GM12878 (cell line): ENCODE measurements at regions not wholly inside any gene's neighbourhood (a gene's known extent, or its start where the extent isn't known, plus 50 kb on each side); places are given as distances from the start of the nearest gene placed in this dataset.
A peak's percentile ranks its signal among the peaks of the same experiment; 100 is the strongest.

Experiments
- ATF3 ChIP-seq: IDR thresholded peaks from 2 replicates; pipeline ENCODE4 v1.6.1; 2011; ENCODE audit warnings: low read depth, mild to moderate bottlenecking, low read length, moderate library complexity, borderline replicate concordance; ENCODE audit errors: extremely low read depth
- BCLAF1 ChIP-seq: fragments of 450-650 bp; IDR thresholded peaks from 2 replicates; pipeline ENCODE4 v1.6.1; 2017; ENCODE audit warnings: antibody characterized with exemption, mild to moderate bottlenecking, moderate library complexity
- CBFB ChIP-seq: IDR thresholded peaks from 2 replicates; pipeline ENCODE4 v1.6.1; 2016; ENCODE audit warnings: antibody characterized with exemption, low read depth
- CHD4 ChIP-seq: fragments of 200-600 bp; sonication (generic); IDR thresholded peaks from 2 replicates; pipeline ENCODE4 v1.6.1; 2016; ENCODE audit warnings: mild to moderate bottlenecking
- CTCF ChIP-seq, 3 experiments: IDR thresholded peaks in 2 of 3; conservative IDR thresholded peaks in 1 of 3; 2 replicates each; pipeline ENCODE4 v1.5.1; 2011; ENCODE audit warnings: low read depth in 3 of 3, low read length in 3 of 3, mild to moderate bottlenecking in 3 of 3, control low read depth in 2 of 3, moderate library complexity in 2 of 3, inconsistent platforms in 1 of 3, mixed read lengths in 1 of 3; ENCODE audit not compliant: control insufficient read depth in 2 of 3, insufficient read depth in 1 of 3; ENCODE audit errors: extremely low read depth in 1 of 3
- E4F1 ChIP-seq: fragments of 450-650 bp; IDR thresholded peaks from 2 replicates; pipeline ENCODE4 v1.6.1; 2018; ENCODE audit warnings: borderline replicate concordance, mild to moderate bottlenecking; ENCODE audit not compliant: partially characterized antibody
- FOS ChIP-seq: IDR thresholded peaks from 3 replicates; pipeline ENCODE4 v1.6.1; 2011; ENCODE audit warnings: borderline replicate concordance; ENCODE audit not compliant: insufficient read length; ENCODE audit errors: extremely low read depth
- HDAC6 ChIP-seq: fragments of 200-600 bp; sonication (generic); IDR thresholded peaks from one replicate; pipeline ENCODE4 v1.8.0; 2017; ENCODE audit warnings: antibody characterized with exemption; ENCODE audit not compliant: unreplicated experiment
- HSF1 ChIP-seq: fragments of 150-350 bp; IDR thresholded peaks from 2 replicates; pipeline ENCODE4 v1.6.1; 2014; ENCODE audit warnings: mild to moderate bottlenecking, low read depth, low read length
- LARP7 ChIP-seq: fragments of 450-650 bp; IDR thresholded peaks from 2 replicates; pipeline ENCODE4 v1.6.1; 2017; ENCODE audit warnings: mild to moderate bottlenecking
- NBN ChIP-seq: fragments of 450-650 bp; IDR thresholded peaks from 2 replicates; pipeline ENCODE4 v1.6.1; 2016
- PRDM15 ChIP-seq: fragments of 450-650 bp; formaldehyde crosslinking; IDR thresholded peaks from 2 replicates; pipeline ENCODE4 v1.4.0; 2020; ENCODE audit warnings: mild to moderate bottlenecking, moderate library complexity
- RB1 ChIP-seq: fragments of 450-650 bp; formaldehyde crosslinking; IDR thresholded peaks from 2 replicates; pipeline ENCODE4 v1.6.1; 2017; ENCODE audit warnings: mild to moderate bottlenecking, borderline replicate concordance
- SMARCA5 ChIP-seq: fragments of 450-650 bp; IDR thresholded peaks from 2 replicates; pipeline ENCODE4 v1.6.1; 2017; ENCODE audit warnings: mild to moderate bottlenecking
- SP1 ChIP-seq: IDR thresholded peaks from one replicate; pipeline ENCODE4 v1.6.1; 2011; ENCODE audit warnings: low read depth, low read length
- STAT1 ChIP-seq: fragments of 450-650 bp; conservative IDR thresholded peaks from 2 replicates; pipeline ENCODE4 v1.6.1; 2014; ENCODE audit warnings: antibody characterized with exemption, mild to moderate bottlenecking
- TCF3 ChIP-seq: IDR thresholded peaks from 2 replicates; pipeline ENCODE4 v1.6.1; 2012; ENCODE audit warnings: low read depth, mild to moderate bottlenecking, low read length, borderline replicate concordance; ENCODE audit not compliant: insufficient read depth
- ZNF217 ChIP-seq: fragments of 450-650 bp; IDR thresholded peaks from 2 replicates; pipeline ENCODE4 v1.6.1; 2017; ENCODE audit warnings: antibody characterized with exemption, mild to moderate bottlenecking
- ZNF274 ChIP-seq: IDR thresholded peaks from one replicate; pipeline ENCODE4 v1.8.0; 2011; ENCODE audit not compliant: insufficient read length, insufficient read depth

- TF ChIP-seq CBFB (0 out of 2 replicates have a peak, but pooled peaks have one; percentile 30), NBN (no peak), SMARCA5 (no peak), ATF3 (no peak), E4F1 (no peak), BCLAF1 (no peak), TCF3 (no peak), FOS (no peak), ZNF274 (no peak), SP1 (no peak), HSF1 (no peak), LARP7 (no peak), PRDM15 (no peak), STAT1 (no peak), CHD4 (no peak), ZNF217 (no peak), HDAC6 (no peak), RB1 (no peak), CTCF (IDR thresholded peaks at IDR 0.05 in 2 of 3, conservative IDR thresholded peaks at IDR 0.05 in 1 of 3; ENCODE audit: control insufficient read depth in 2 of 3, extremely low read depth in 1 of 3, insufficient read depth in 1 of 3, low read depth in 3 of 3, low read length in 3 of 3) (no peak)
These were observed 115.7 kb upstream of the FUT8 start (continued) for GRCh38 chr14:65296876-65297275.
